GM19351 (cell line): ENCODE measurements at regions not wholly inside any gene's neighbourhood (a gene's known extent, or its start where the extent isn't known, plus 50 kb on each side); places are given as distances from the start of the nearest gene placed in this dataset.

ENCODE experiments used
- ATAC-seq: cut with Tn5 transposase; IDR thresholded peaks from one replicate; pipeline ENCODE4 v1.9.1; 2021; ENCODE audit warnings: mild to moderate bottlenecking, moderate library complexity; ENCODE audit not compliant: unreplicated experiment

DNA sequence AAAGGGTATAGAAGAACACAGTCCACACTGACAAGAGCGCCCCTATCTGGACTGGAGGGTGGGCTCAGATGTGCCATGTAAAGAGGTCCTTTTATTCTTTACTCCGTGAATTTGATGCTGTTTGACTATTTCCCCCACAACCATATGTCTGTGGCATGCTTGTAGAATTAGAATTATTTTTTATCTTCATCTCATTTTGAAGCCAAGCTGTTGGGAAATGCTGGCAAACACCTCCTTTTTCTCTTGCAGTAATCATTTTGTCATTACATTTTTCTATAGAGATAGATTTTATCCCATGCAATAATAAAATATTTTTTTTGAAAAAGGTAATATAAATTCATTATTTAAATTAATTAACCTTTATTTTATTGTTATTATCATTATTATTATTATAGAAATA lies 926.6 kb upstream of the AUTS2 start:
- ATAC-seq: no peak

DNA sequence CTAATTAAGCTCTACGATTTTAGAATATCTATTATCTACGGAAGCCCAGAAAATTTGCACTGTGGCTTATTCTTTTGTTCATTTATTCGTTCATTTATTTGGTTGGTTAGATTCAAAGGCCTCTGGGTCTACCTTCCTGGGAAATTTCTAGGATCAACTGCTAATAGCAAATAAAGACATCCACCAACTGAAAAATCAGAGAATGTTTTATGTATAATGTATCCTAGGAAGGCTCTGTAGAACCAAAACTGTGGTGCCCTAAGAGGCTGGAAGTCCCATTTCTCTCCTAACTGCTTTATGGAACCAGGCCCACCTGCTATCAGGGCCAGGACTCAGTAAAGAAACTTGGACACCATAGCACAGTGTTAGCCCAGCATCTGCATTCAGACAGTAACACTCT lies 923.4 kb upstream of the AUTS2 start:
- no peak for ATAC-seq

DNA sequence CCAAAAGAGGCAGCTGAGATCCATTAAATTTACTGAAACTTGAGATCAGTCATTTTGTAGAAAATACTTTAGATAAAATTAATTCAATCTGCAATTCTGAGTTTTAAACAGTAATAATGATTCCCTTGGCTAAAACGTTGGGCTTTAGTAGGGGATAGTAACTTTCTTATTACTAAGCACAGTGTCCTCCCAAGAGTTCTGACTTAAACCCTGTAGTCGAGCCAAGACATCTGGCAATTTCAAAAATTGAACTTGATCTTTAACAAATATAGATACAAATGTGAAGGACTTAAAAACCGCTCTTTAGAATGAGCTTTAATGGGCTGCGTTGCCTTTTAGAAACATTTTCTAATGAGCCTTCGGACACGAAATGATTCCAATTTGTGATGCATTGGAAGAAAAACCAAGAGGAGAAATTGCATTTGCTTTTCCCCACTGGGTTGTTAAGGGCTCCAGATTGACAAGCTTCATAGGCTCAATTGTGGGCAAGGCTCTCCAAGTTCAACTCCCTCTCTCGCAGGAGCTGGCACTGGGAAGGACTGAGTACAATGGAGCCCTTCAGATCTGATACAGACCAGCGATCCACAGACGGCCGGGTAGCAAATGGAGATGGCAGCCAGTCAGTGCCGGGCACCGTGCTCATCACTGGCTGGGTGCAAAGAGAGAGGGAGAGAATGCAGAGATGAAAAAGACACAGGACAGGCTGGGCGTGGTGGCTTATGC lies 921.3 kb upstream of the AUTS2 start:
- no peak for ATAC-seq

DNA sequence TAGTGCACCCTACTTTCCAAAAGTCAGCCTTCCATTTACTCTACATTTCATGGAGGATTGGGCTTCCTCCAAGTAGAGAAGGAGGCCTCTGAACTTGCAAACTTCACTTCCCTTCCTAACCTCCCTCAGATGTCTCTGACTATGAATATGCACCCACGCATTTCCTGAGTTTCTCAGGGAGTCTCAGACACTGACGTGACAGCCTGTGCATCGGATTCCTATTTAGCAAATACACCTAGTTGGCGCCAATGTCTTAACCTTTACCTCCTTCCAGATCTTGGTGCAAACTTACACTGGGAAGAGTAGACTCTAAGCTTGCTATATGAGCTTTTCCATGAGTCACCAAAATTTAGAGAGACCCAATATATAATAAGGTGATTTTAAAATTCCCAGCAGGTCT lies 920.1 kb upstream of the AUTS2 start:
- no peak for ATAC-seq

DNA sequence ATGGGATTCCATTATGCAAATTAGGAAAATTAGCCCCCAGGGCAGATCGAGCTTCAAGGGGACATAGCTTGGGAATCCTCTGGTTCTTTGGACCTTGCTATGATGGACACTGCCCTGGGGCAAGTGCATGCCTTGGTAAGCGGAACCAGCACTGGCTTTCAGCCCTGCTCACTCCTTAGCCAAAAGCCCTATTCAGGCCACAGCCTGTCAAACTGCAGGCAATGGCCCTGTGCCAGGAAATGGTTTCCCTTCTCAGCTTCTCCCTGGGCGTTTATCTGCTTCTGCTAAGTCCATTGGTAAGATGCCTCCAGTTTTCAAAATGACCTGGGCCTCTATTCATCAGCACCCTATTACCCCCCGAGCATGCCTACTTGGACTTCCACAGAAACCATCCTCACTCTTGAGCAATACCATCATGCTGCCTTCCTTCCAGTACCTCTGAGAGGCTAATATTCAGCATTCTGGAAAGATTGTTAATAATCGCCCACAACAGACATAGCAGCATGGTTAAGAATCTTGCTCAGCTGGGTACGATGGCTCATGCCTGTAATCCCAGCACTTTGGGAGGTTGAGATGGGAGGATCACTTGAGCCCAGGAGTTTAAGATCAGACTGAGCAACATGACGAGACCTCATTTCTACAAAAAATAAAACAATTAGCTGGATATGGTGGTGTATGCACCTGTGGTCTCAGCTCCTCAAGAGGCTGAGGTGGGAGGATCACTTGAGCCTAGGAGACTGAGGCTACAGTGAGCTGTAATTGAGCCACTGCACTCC lies 918.6 kb upstream of the AUTS2 start:
- no peak for ATAC-seq

DNA sequence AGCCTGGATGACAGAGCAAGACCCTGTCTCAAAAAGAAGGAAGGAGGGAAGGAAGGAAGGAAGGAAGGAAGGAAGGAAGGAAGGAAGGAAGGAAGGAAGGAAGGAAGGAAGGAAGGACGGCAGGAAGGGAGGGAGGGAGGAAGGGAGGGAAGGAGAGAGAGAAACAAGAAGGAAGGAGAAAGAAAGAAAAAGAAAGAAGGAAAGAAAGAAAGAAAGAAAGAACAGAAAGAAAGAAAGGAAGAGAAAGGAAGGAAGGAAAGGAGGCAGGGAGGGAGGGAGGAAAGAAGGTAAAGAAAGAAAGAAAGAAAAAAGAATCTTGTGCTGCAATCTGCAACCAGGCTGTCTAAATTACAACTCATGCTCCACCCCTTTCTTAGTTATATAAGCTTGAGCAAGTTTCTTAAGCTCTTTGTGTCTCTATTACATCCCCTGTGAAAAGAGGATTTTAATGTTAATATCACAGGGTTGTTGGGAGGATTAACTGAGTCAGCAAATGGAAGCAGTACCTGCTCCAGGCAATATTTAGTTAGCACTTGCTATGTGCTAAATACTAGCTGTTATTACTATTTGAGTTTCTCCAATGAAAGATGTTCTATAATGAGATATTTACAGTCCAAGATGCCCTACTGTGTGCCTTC lies 917.9 kb upstream of the AUTS2 start:
- no peak for ATAC-seq

DNA sequence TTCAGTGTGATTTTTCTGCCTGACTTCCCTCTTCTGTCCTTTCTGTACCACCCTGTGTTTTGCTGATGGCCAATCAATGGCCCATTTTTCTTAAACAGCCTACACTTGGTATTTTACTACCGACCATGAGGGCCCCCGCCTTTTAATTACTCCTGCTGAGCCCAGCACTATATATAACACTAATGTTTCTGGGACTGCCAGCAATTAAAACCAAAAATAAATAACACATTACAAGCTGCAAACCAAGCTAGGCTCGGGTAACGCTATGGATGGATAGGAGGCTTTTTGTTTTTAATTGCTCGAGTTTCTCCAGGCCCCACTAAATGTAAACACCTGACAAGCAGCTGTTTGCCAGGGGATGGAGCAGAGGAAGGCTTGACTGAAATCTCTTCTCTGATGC lies 915.4 kb upstream of the AUTS2 start:
- ATAC-seq: no peak

DNA sequence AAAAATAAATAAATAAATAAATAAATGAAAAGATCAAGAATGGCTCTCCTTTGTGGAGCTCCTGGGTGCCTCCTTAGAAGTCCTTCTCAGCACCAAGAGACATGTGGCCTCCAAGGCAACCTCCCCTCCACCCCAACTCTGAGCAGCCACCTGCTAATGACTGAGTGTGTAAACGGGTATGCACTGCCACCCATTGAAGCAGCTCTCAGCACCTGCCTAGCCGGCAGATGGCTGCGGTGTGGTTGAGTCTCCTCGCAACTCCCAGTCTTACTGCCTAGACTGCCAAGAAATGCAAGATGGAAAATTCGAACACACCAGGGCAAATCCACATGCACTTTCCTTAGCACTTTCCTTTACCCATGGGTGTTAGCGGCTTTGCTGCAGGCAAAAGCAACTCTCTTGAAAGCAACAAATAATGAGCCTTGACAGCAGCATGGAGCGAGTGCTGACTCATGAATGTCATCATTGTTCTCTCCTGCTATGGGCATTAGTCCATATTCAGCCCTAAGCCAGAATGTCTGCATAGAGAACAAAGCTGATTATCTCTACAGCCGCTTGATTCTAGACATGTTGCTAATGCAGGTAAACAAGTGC lies 913.9 kb upstream of the AUTS2 start:
- ATAC-seq: no peak

DNA sequence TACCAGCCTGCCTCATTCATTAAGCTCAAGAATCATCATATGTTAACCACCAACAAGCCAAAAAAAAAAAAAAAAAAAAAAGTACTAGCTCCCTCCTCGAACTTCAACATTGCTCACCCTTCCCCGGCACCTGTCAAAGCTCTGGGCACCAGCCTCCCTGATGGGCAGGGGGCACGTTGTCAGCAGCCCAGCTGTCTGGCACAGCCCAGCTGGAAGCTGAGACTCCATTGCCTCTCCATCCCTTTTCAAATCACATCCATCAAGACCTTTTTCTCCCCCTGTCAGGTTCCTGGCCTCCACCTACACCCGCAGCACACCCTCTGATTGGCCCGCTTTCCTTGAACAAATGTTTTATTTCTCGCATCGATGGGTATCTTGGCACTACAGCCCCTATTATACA lies 913.3 kb upstream of the AUTS2 start:
- no peak for ATAC-seq

DNA sequence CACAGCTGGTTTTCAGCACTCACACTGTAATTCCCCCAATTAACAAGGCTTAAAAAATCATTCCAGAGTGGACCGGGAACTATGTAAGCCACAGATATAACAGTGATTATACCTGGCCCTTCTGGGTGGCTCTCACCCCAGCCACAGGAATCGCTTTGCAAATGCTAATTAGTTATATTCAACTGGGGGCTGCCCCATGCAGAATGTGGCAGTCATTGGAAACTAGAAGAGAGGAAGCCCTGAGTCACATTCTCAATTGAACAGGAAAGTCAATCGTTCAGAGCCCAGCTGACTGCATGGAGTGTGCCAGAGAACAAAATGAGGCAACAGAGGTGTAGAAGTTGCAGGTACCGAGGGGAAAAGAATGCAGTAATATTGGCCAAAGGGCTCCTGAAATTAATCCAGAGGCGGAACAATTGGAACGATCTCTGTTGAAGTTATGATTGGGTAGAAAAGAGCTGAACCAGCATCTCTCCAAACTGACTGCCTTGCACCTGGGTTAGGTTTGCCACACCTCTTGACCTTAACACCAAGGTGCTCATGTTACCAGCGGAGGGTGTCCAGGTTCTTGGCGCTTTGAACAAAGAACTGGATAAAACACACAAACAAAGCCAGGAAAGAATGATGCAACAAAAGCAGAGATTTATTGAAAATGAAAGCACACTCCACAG lies 909.7 kb upstream of the AUTS2 start:
- ATAC-seq: no peak

DNA sequence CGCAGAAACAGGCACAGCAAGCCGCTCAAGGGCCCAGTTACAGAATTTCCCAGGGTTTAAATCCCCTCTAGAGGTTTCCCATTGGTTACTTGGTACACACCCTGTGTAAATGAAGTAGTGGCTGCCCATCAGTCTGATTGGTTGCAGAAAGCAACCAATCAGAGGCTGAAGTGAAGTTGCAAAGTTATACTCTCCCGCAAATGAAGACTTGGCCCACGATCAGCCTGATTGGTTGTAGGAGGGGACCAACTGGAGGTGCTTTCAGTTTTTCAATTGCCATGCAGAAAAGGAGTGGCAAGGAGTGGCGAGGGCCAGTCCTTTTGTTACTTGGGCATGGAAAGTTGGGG lies 909.2 kb upstream of the AUTS2 start:
- ATAC-seq: no peak

DNA sequence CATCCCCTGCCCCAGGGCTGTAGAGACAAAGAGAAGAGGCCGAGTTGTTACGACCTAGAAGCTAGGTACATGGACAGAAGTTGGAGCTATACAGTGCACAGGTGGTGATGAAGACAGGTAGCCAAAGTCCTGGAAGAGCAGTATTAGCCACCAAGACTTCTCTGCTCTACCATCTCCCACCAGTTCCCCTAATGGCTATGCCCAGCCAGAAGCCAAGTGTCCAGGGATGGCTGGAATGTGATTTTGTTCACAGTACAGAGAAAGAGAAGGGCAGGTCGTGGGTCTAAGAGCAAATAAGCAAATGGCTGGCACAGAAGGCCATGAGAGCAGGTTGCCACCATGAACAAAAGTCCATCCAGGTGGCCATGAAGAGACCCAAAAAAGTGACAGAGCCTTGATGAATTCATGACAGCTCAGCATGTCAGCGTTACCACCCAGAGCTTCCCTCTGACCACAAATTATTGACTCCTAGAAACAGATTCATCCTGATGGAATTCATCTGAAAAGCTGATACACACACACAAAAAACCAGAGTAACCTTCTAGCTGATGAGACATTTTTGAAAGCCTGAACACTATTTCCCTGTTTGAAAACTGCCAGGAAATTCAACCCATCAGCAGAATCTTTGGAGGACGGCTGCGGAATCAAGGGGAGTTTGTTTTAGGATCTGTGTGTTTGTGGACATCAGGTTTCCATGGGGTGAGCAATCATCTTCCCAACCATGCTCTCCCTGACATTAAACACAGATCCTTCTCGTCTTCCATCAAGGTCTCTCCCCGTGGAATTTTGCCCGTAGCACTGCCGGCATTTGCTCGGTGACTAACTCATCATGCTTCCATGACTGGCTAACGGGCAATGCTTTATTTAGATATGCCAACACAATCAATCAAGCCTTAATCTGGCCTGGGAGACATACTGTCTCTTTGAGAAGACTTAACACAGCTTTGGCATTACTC lies 906.7 kb upstream of the AUTS2 start:
- no peak for ATAC-seq

DNA sequence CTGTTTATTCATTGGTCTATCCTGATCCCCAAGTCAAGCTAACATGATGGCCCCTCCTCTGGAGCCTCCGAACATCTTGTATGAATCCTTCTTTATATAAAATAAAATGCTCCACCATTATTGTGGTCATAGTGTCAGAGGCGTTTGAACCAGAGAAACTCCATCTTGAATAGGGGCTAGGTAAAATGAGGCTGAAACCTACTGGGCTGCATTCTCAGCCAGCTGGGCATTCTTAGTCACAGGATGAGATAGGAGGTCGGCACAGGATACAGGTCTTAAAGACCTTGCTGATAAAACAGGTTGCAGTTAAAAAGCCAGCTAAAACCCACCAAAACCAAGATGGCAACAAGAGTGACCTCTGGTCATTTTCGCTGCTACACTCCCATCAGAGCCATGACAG lies 905.8 kb upstream of the AUTS2 start:
- no peak for ATAC-seq

DNA sequence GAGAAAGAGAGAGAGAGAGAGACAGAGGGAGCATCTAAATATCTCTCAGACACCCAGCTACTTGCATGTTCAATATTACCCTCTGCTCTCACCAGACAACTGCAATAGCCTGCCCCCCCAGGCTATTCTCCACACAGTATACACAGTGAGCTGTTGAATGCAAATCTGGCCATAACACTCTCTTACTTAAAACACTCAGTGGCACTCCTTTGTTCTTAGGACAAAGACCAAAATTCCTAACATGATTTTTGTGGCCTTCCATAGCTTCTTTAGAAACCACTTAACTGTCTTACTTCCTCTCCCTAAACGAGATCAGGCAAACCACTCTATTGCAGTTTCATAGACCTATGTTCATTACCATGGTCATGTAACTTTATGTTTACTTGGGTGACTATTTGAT lies 903.6 kb upstream of the AUTS2 start:
- ATAC-seq: no peak

DNA sequence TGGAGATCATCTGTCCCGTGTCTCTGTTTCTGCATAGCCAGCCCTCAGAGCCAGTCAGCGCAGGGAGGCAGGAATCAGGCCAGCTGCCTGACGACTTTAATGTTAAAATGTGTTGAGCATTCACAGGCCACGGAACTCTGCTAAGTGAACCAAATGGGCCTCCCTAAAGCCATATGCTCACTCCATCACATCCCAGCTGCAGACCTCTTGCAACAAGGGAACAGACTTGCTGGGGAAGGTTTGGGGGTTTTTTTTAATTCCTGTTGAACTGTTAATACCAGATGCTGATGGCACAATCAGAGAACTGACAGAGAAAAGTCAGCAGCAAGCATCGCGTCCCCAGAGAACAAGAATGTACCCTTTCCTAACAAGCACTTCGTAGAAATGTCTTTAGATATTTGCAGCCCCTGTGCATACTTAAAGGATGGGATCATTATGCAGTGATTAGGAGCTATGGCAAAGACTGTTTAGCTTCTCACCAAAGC lies 900.4 kb upstream of the AUTS2 start:
- no peak for ATAC-seq

DNA sequence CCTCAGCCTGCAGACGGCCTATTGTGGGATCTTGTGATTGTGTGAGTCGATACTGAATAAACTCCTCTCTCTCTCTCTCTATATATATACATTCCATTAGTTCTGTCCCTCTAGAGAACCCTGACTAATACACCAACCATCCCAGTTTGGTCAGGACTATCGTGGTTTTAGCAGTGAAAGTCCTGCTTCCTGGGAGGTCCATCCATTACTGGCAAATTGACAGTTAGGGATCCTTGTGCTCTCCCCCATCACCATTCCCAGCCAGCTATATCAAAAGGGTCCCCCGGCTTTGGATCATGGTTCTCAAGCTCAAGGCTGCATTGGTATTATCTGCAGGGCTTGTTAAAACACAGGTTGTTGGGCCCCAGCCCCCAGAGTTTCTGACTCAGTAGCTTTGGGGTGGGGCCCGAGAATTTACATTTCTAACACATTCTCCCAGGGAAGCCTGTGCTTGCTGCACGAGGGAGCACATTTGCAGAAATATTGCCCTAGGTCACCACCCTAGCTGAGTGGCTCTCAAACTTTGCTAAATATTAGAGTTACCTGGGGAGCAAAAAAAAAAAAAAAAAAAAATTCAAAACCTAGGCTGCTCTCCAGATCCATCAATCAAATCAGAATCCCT lies 899.1 kb upstream of the AUTS2 start:
- ATAC-seq: no peak

DNA sequence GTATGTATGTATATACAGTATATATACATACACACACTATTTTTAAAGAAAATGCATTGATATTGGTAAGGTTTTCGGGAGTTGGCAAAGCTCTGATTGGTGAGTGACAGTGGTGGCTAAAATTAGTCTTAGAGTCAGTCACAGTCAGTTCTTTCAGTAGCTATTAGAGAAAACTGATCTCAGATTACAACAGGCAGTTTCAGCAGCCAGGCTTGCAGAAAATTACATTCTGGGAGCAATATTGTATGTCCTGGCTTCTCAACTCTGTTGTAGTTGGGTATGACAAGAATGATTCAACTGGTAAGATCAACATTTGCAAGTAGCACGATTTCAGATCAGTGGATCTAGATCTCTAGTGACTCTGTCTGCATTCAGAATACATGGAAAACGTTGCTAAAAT lies 897.9 kb upstream of the AUTS2 start:
- no peak for ATAC-seq

DNA sequence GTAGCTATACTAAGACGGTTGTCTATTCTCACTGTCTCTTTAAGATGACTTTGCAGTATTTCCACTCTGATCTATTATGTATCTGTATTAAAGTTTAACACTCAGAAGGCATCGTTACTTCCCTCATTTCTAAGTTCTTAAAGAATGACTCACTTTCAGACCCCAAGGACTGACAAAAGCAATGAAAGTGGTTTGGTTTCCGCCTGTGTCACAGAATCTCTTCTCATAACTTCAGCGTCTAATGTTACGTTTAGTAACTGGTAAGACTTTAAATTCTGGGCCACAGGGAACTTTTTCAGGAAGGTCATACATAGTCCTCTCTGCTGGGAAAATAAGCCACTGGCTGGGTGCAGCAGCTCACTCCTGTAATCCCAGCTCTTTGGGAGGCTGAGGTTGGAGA lies 892.0 kb upstream of the AUTS2 start:
- ATAC-seq: no peak

DNA sequence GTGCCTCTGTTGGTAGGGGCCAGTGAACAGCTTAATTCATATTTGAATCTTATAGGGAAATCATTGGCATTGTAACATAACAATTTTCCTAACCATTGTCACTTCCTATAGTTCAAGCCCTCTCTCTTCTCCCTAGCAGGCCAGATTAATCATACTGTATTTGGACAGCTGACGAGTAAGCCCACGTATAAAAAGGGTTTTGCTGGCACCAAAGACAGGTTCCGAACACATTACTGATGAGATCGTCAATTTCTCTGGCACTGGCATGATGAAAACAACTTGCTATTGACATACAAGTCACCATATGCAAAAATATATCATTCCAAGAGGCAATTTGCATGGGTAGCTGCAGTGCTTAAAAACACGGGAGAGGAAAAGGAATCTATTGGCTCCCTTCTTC lies 891.1 kb upstream of the AUTS2 start:
- ATAC-seq: no peak

DNA sequence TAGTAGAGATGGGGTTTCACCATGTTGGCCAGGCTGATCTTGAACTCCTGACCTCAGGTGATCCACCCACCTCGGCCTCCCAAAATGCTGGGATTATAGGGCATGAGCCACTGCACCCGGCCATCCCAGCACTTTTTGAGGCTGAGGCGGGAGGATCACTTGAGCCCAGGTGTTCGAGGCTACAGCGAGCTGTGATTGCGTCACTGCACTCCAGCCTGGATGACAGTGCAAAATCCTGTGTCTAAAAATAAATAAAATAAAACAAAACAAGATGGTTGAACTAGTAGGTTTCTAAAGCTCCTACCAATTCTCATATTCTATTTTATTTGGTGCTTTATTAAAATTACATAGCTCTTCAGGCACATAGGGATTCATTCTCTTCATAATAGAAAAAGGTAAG lies 890.3 kb upstream of the AUTS2 start:
- ATAC-seq: no peak
